Tibial artery (tissue), 4 donors: ENCODE measurements at regions not wholly inside any gene's neighbourhood (a gene's known extent, or its start where the extent isn't known, plus 50 kb on each side); places are given as distances from the start of the nearest gene placed in this dataset.

Experiments used
- DNase-seq, 2 donors: peaks; one replicate each; pipeline ENCODE4 v3.0.0-alpha.2; 2019
- H3K27ac ChIP-seq, 2 donors: fragments of 200-600 bp; sonication (generic) in 1 of 2; 1 replicate in 1 of 2; 2 replicates in 1 of 2; pipeline ENCODE4 v1.5.1; 2018 to 2019; ENCODE audit warnings: mild to moderate bottlenecking in 1 of 2
- H3K27me3 ChIP-seq, 2 donors: fragments of 200-600 bp; sonication (generic) in 1 of 2; one replicate each; pipeline versions ENCODE4 v1.5.1 to v1.6.0; 2016 to 2019
- H3K36me3 ChIP-seq, 3 donors: fragments of 200-600 bp; sonication (generic) in 2 of 3; one replicate each; pipeline ENCODE4 v1.5.1; 2016 to 2019; ENCODE audit warnings: mild to moderate bottlenecking in 2 of 3
- H3K4me1 ChIP-seq, 4 donors: fragments of 200-600 bp; sonication (generic) in 2 of 4; 1 replicate in 3 of 4; 2 replicates in 1 of 4; pipeline ENCODE4 v1.5.1; 2016 to 2019
- H3K4me3 ChIP-seq, 2 donors: fragments of 200-600 bp; sonication (generic) in 1 of 2; 1 replicate in 1 of 2; 2 replicates in 1 of 2; pipeline ENCODE4 v1.5.1; 2018 to 2019; ENCODE audit warnings: mild to moderate bottlenecking in 2 of 2
- H3K9me3 ChIP-seq, 3 donors: fragments of 200-600 bp; sonication (generic) in 1 of 3; one replicate each; pipeline ENCODE4 v1.5.1; 2016 to 2019
- CTCF ChIP-seq, 2 experiments: fragments of 200-600 bp in 1 of 2; fragments of 450-650 bp in 1 of 2; IDR thresholded peaks; one replicate each; pipeline ENCODE4 v1.5.1; 2017 to 2019; ENCODE audit warnings: antibody characterized with exemption in 2 of 2, mild to moderate bottlenecking in 1 of 2, moderate library complexity in 1 of 2
- intact Hi-C: fragments of 100-400 bp; cut with DNase I; formaldehyde crosslinking; loops from one replicate; pipeline ENCODE4 v1.15.0; 2023; ENCODE audit warnings: low total_unique reads

- Histone ChIP-seq H3K36me3 (no peaks in the 10 kb centered on the region), H3K4me3 (no peak overlapping the region), H3K27ac (no peak overlapping the region), H3K4me1 (peaks cover 0 to 27% (median 14%) of the 10 kb centered on the region in 4 donors), H3K27me3 (no peaks in the 10 kb centered on the region), H3K9me3 (no peaks in the 10 kb centered on the region)
- TF ChIP-seq CTCF (IDR thresholded peaks at IDR 0.05) = no peak
- intact Hi-C loops = no loop called here
- DNase-seq = no peak
These were observed 87.9 kb upstream of the GRIA1 start for GRCh38 chr5:153402550-153402949.

- no peak for TF ChIP-seq CTCF (IDR thresholded peaks at IDR 0.05)
- H3K27ac ChIP-seq = no peak overlapping the region
These were observed 87.0 kb upstream of the GRIA1 start for GRCh38 chr5:153403470-153403869.

GRCh38 chr5:153404747-153405146 lies 85.7 kb upstream of the GRIA1 start:
- no peaks in the 10 kb centered on the region for H3K9me3 ChIP-seq
- no peaks in the 10 kb centered on the region for H3K27me3 ChIP-seq
- TF ChIP-seq CTCF (IDR thresholded peaks at IDR 0.05) = no peak
- no peak for DNase-seq
- intact Hi-C loops = no loop called here
- H3K36me3 ChIP-seq = no peaks in the 10 kb centered on the region
- no peak overlapping the region for H3K27ac ChIP-seq
- peaks cover 0 to 13% (median 2%) of the 10 kb centered on the region in 4 donors for H3K4me1 ChIP-seq
- H3K4me3 ChIP-seq = no peak overlapping the region

More at GRCh38 chr5:153403470-153403869, 87.0 kb upstream of the GRIA1 start:
- intact Hi-C loops = no loop called here
- H3K4me1 ChIP-seq = peaks cover 0 to 26% (median 14%) of the 10 kb centered on the region in 4 donors
- no peaks in the 10 kb centered on the region for H3K36me3 ChIP-seq
- H3K27me3 ChIP-seq = no peaks in the 10 kb centered on the region
- no peaks in the 10 kb centered on the region for H3K9me3 ChIP-seq
- DNase-seq = no peak
- no peak overlapping the region for H3K4me3 ChIP-seq

GRCh38 chr5:153421676-153422075 lies 68.8 kb upstream of the GRIA1 start:
- no peaks in the 10 kb centered on the region for H3K36me3 ChIP-seq
- no peaks in the 10 kb centered on the region for H3K9me3 ChIP-seq
- no peak for TF ChIP-seq CTCF (IDR thresholded peaks at IDR 0.05)
- intact Hi-C loops = no loop called here
- DNase-seq = no peak
- H3K27ac ChIP-seq = no peak overlapping the region
- no peak overlapping the region for H3K4me3 ChIP-seq
- H3K4me1 ChIP-seq = no peaks in the 10 kb centered on the region
- no peaks in the 10 kb centered on the region for H3K27me3 ChIP-seq

GRCh38 chr5:153425914-153426313 lies 64.6 kb upstream of the GRIA1 start:
- no peak overlapping the region for H3K4me3 ChIP-seq
- DNase-seq = no peak
- H3K27ac ChIP-seq = no peak overlapping the region
- no peaks in the 10 kb centered on the region for H3K36me3 ChIP-seq
- H3K4me1 ChIP-seq = no peaks in the 10 kb centered on the region
- H3K9me3 ChIP-seq = no peaks in the 10 kb centered on the region
- intact Hi-C loops = no loop called here
- H3K27me3 ChIP-seq = no peaks in the 10 kb centered on the region
- no peak for TF ChIP-seq CTCF (IDR thresholded peaks at IDR 0.05)

GRCh38 chr5:153429761-153430380 lies 60.6 kb upstream of the GRIA1 start:
- no peak for TF ChIP-seq CTCF (IDR thresholded peaks at IDR 0.05)
- no peaks in the 10 kb centered on the region for H3K4me1 ChIP-seq
- DNase-seq = no peak
- H3K27me3 ChIP-seq = no peaks in the 10 kb centered on the region
- intact Hi-C loops = no loop called here
- no peak overlapping the region for H3K27ac ChIP-seq
- H3K36me3 ChIP-seq = no peaks in the 10 kb centered on the region
- H3K4me3 ChIP-seq = no peak overlapping the region
- H3K9me3 ChIP-seq = no peaks in the 10 kb centered on the region
